ENCODE measurements at regions not wholly inside any gene's neighbourhood (a gene's known extent, or its start where the extent isn't known, plus 50 kb on each side); places are given as distances from the start of the nearest gene placed in this dataset.

- Histone ChIP-seq H3K9me3 (no peaks in the 10 kb centered on the region), H3K36me3 (no peaks in the 10 kb centered on the region), H3K4me1 (no peaks in the 10 kb centered on the region), H3K27ac (no peak overlapping the region), H3K27me3 (no peaks in the 10 kb centered on the region), H3K4me3 (no peak overlapping the region)
- DNase-seq (no peak), ATAC-seq (no peak)
- intact Hi-C loops (cut with DNase I): no loop called here
- no peak for TF ChIP-seq CTCF (IDR thresholded peaks at IDR 0.05)
- no peak for TF ChIP-seq POLR2A (IDR thresholded peaks at IDR 0.05)
- WGBS (ENCODE audit: insufficient coverage, low coverage, low lambda C conversion rate, missing lambda C conversion rate): 54% methylated on average over 6 of the region's 7 CpGs
These were observed 625.1 kb upstream of the MKI67 start for GRCh38 chr10:128751284-128751683.

GRCh38 chr10:128751851-128752250, 625.6 kb upstream of the MKI67 start:
- Histone ChIP-seq H3K4me3 (no peak overlapping the region), H3K27me3 (no peaks in the 10 kb centered on the region), H3K36me3 (no peaks in the 10 kb centered on the region), H3K4me1 (no peaks in the 10 kb centered on the region), H3K27ac (no peak overlapping the region), H3K9me3 (no peaks in the 10 kb centered on the region)
- 68% methylated on average over 3 of the region's 3 CpGs for WGBS (ENCODE audit: insufficient coverage, low coverage, low lambda C conversion rate, missing lambda C conversion rate)
- TF ChIP-seq POLR2A (IDR thresholded peaks at IDR 0.05) (no peak), CTCF (IDR thresholded peaks at IDR 0.05) (no peak)
- ATAC-seq (no peak), DNase-seq (no peak)
- intact Hi-C loops (cut with DNase I): no loop called here

GRCh38 chr10:128759174-128759573, 633.0 kb upstream of the MKI67 start:
- TF ChIP-seq POLR2A (IDR thresholded peaks at IDR 0.05) (no peak), CTCF (IDR thresholded peaks at IDR 0.05) (no peak)
- no peak overlapping the region for H3K27ac ChIP-seq
- no peaks in the 10 kb centered on the region for H3K36me3 ChIP-seq
- 71% methylated on average over 8 of the region's 8 CpGs for WGBS (ENCODE audit: insufficient coverage, low coverage, low lambda C conversion rate, missing lambda C conversion rate)
- no peaks in the 10 kb centered on the region for H3K4me1 ChIP-seq
- no peaks in the 10 kb centered on the region for H3K9me3 ChIP-seq
- intact Hi-C loops (cut with DNase I): no loop called here
- DNase-seq (no peak), ATAC-seq (no peak)
- no peaks in the 10 kb centered on the region for H3K27me3 ChIP-seq
- no peak overlapping the region for H3K4me3 ChIP-seq

GRCh38 chr10:128763588-128763987, 637.4 kb upstream of the MKI67 start:
- TF ChIP-seq POLR2A (IDR thresholded peaks at IDR 0.05) (no peak), CTCF (IDR thresholded peaks at IDR 0.05) (no peak)
- H3K9me3 ChIP-seq: no peaks in the 10 kb centered on the region
- WGBS (ENCODE audit: insufficient coverage, low coverage, low lambda C conversion rate, missing lambda C conversion rate): 52% methylated on average over 4 of the region's 4 CpGs
- ATAC-seq (no peak), DNase-seq (no peak)
- intact Hi-C loops (cut with DNase I): no loop called here
- no peaks in the 10 kb centered on the region for H3K36me3 ChIP-seq
- H3K27ac ChIP-seq: no peak overlapping the region
- H3K4me1 ChIP-seq: no peaks in the 10 kb centered on the region
- H3K4me3 ChIP-seq: no peak overlapping the region
- H3K27me3 ChIP-seq: no peaks in the 10 kb centered on the region

GRCh38 chr10:128764190-128764589, 638.0 kb upstream of the MKI67 start:
- Histone ChIP-seq H3K4me1 (no peaks in the 10 kb centered on the region), H3K36me3 (no peaks in the 10 kb centered on the region), H3K4me3 (no peak overlapping the region), H3K27me3 (no peaks in the 10 kb centered on the region), H3K9me3 (no peaks in the 10 kb centered on the region), H3K27ac (no peak overlapping the region)
- ATAC-seq (no peak), DNase-seq (no peak)
- intact Hi-C loops (cut with DNase I): no loop called here
- 69% methylated on average over 5 of the region's 11 CpGs for WGBS (ENCODE audit: insufficient coverage, low coverage, low lambda C conversion rate, missing lambda C conversion rate)
- TF ChIP-seq POLR2A (IDR thresholded peaks at IDR 0.05): no peak
- TF ChIP-seq CTCF (IDR thresholded peaks at IDR 0.05): no peak
